Activated B cell treated with CpG ODN at 0.5 μM for 24 hours (primary cell): ENCODE measurements at regions not wholly inside any gene's neighbourhood (a gene's known extent, or its start where the extent isn't known, plus 50 kb on each side); places are given as distances from the start of the nearest gene placed in this dataset.
"Not testable (repeated sequence)": the region's sequence is repeated elsewhere in the genome, so short reads cannot be mapped to it uniquely, and the experiment has no call there.

Source experiments
- ATAC-seq: fragments of 200-7000 bp; cut with Tn5 transposase; one replicate; pipeline ENCODE4 v1.10.0; 2021; ENCODE audit warnings: low read depth, mild to moderate bottlenecking, moderate library complexity
- CTCF ChIA-PET: fragments of 350-600 bp; sonication (Branson Sonifier 250); formaldehyde crosslinking; loops from one replicate; lab custom pipeline; 2021; ENCODE audit warnings: antibody characterized with exemption; lab: Charles Lee
- POLR2A ChIA-PET: fragments of 350-600 bp; sonication (Branson Sonifier 250); formaldehyde crosslinking; loops from one replicate; lab custom pipeline; 2021; ENCODE audit warnings: antibody characterized with exemption; lab: Charles Lee
- DNase-seq: peaks from one replicate; pipeline ENCODE4 v3.0.0; 2022
- H3K27ac Mint-ChIP-seq: one replicate; pipeline ENCODE4 v1.8.0; 2020; ENCODE audit warnings: mixed read lengths
- H3K27me3 Mint-ChIP-seq: one replicate; pipeline ENCODE4 v1.8.0; 2021; ENCODE audit warnings: mixed read lengths
- H3K36me3 Mint-ChIP-seq: one replicate; pipeline ENCODE4 v1.8.0; 2021; ENCODE audit warnings: low read depth, mixed read lengths
- H3K4me1 Mint-ChIP-seq: one replicate; pipeline ENCODE4 v1.8.0; 2021; ENCODE audit warnings: mixed read lengths
- H3K4me3 Mint-ChIP-seq: one replicate; pipeline ENCODE4 v1.8.0; 2020; ENCODE audit warnings: mild to moderate bottlenecking, mixed read lengths
- H3K9me3 Mint-ChIP-seq: one replicate; pipeline ENCODE4 v1.8.0; 2020; ENCODE audit warnings: mixed read lengths
- intact Hi-C: fragments of 100-400 bp; cut with micrococcal nuclease; formaldehyde crosslinking; loops from one replicate; pipeline ENCODE4 v1.15.1; 2024
- TF ChIP-seq, protein P1 (sequence below): fragments of 200-600 bp; IDR thresholded peaks from one replicate; pipeline ENCODE4 v1.8.0; 2022; ENCODE audit warnings: antibody characterized with exemption, mild to moderate bottlenecking

DNA sequence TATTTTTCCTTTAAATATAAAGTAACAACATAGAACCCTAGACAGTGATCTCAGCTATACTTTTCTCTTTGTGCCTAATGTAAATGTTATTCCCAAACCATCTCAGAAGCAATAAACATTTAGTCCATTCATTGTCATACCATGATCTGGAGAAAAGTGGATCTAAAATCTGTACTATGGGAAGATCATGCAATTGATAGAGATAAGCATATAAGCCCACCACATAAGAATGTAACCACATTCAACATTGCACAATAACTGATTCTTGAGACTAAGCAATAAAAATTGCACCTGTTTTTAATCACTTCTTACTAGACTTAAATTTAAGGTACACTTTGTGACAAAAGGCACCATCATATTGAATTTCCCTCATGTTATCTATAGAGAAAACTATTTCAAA is 1403.0 kb upstream of the C9orf72 start:
- H3K36me3 Mint-ChIP-seq = no peaks in the 10 kb centered on the region
- no peaks in the 10 kb centered on the region for H3K4me1 Mint-ChIP-seq
- peaks cover 8% of the 10 kb centered on the region for H3K9me3 Mint-ChIP-seq
- H3K27me3 Mint-ChIP-seq = no peaks in the 10 kb centered on the region
- no peak for DNase-seq
- CTCF ChIA-PET = no interaction called here
- intact Hi-C loops = no loop called here
- no peak for ATAC-seq
- H3K4me3 Mint-ChIP-seq = no peak overlapping the region
- TF ChIP-seq, protein P1, sequence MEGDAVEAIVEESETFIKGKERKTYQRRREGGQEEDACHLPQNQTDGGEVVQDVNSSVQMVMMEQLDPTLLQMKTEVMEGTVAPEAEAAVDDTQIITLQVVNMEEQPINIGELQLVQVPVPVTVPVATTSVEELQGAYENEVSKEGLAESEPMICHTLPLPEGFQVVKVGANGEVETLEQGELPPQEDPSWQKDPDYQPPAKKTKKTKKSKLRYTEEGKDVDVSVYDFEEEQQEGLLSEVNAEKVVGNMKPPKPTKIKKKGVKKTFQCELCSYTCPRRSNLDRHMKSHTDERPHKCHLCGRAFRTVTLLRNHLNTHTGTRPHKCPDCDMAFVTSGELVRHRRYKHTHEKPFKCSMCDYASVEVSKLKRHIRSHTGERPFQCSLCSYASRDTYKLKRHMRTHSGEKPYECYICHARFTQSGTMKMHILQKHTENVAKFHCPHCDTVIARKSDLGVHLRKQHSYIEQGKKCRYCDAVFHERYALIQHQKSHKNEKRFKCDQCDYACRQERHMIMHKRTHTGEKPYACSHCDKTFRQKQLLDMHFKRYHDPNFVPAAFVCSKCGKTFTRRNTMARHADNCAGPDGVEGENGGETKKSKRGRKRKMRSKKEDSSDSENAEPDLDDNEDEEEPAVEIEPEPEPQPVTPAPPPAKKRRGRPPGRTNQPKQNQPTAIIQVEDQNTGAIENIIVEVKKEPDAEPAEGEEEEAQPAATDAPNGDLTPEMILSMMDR = no peak
- POLR2A ChIA-PET = no interaction called here
- H3K27ac Mint-ChIP-seq = no peak overlapping the region

DNA sequence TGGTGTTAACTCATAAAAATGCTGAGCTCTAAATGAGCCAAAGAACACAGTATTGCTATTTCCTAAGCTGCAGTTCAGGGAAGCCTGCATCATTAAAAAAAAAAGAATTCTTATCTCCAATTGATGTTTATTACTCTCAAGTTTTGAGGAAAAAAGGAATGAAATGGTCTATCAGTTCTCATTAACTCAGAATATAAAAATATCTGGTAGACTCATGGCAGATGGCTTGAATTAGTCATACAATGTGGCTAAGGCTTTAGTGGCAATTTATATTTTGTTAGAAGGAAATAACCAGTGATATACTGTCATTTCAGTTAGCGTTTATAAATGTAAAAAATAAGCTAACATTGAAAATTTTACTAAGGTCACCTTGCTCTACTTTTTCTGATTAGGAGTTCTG is 1403.4 kb upstream of the C9orf72 start:
- no peaks in the 10 kb centered on the region for H3K27me3 Mint-ChIP-seq
- no peak for ATAC-seq
- no peak for DNase-seq
- ChIA-PET POLR2A (no interaction called here), CTCF (no interaction called here)
- H3K27ac Mint-ChIP-seq = no peak overlapping the region
- peaks cover 8% of the 10 kb centered on the region for H3K9me3 Mint-ChIP-seq
- no peaks in the 10 kb centered on the region for H3K36me3 Mint-ChIP-seq
- intact Hi-C loops = no loop called here
- no peaks in the 10 kb centered on the region for H3K4me1 Mint-ChIP-seq
- no peak overlapping the region for H3K4me3 Mint-ChIP-seq
- TF ChIP-seq, protein P1 = no peak

- H3K4me3 Mint-ChIP-seq = no peak overlapping the region
- ChIA-PET POLR2A (no interaction called here), CTCF (no interaction called here)
- H3K9me3 Mint-ChIP-seq = no peaks in the 10 kb centered on the region
- no peaks in the 10 kb centered on the region for H3K36me3 Mint-ChIP-seq
- intact Hi-C loops = no loop called here
- ATAC-seq (no peak), DNase-seq (no peak)
- no peaks in the 10 kb centered on the region for H3K27me3 Mint-ChIP-seq
- H3K4me1 Mint-ChIP-seq = no peaks in the 10 kb centered on the region
- H3K27ac Mint-ChIP-seq = no peak overlapping the region
- TF ChIP-seq, protein P1 = no peak
These were observed 1407.8 kb upstream of the C9orf72 start for GRCh38 chr9:28981129-28981528.

DNA sequence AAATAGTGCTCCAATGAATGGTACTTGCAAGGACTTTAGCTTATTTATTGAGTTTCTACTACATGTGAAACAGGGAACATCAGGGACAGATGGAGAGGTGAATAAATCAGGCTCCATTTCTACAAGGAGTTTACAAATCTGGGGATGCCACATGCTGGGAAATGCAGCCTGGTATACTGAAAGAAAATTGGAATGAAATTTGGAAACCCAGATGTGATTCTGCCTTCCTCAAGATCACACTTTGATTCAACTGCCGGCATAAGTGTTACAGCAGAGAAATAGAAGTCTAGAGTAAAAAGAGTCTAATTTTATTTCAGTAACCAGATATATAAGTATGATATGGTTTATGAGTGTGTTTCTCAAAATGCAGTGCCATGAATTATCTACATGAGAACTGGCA is 1408.4 kb upstream of the C9orf72 start:
- TF ChIP-seq, protein P1 = no peak
- no peaks in the 10 kb centered on the region for H3K4me1 Mint-ChIP-seq
- intact Hi-C loops = no loop called here
- H3K27me3 Mint-ChIP-seq = no peaks in the 10 kb centered on the region
- no peaks in the 10 kb centered on the region for H3K9me3 Mint-ChIP-seq
- no peak for ATAC-seq
- ChIA-PET CTCF (no interaction called here), POLR2A (no interaction called here)
- no peaks in the 10 kb centered on the region for H3K36me3 Mint-ChIP-seq
- no peak overlapping the region for H3K4me3 Mint-ChIP-seq
- H3K27ac Mint-ChIP-seq = no peak overlapping the region
- no peak for DNase-seq

- TF ChIP-seq, protein P1 = no peak
- no peaks in the 10 kb centered on the region for H3K9me3 Mint-ChIP-seq
- POLR2A ChIA-PET = no interaction called here
- H3K4me3 Mint-ChIP-seq = no peak overlapping the region
- H3K4me1 Mint-ChIP-seq = no peaks in the 10 kb centered on the region
- ATAC-seq (no peak), DNase-seq (no peak)
- H3K36me3 Mint-ChIP-seq = no peaks in the 10 kb centered on the region
- H3K27ac Mint-ChIP-seq = no peak overlapping the region
- CTCF ChIA-PET = no interaction called here
- H3K27me3 Mint-ChIP-seq = no peaks in the 10 kb centered on the region
- intact Hi-C loops = no loop called here
These were observed 1410.7 kb upstream of the C9orf72 start for GRCh38 chr9:28984016-28984415.

GRCh38 chr9:28990009-28990408 is 1416.7 kb upstream of the C9orf72 start:
- ATAC-seq, POLR2A ChIA-PET, H3K4me3 Mint-ChIP-seq, DNase-seq, intact Hi-C loops, CTCF ChIA-PET, H3K9me3 Mint-ChIP-seq, H3K27me3 Mint-ChIP-seq, H3K27ac Mint-ChIP-seq, H3K36me3 Mint-ChIP-seq, H3K4me1 Mint-ChIP-seq: not testable (repeated sequence)
